GM23338 (cell line): ENCODE measurements at regions not wholly inside any gene's neighbourhood (a gene's known extent, or its start where the extent isn't known, plus 50 kb on each side); places are given as distances from the start of the nearest gene placed in this dataset.

ENCODE experiments used
- ATAC-seq: fragments of 200-7000 bp; cut with Tn5 transposase; 3 replicates; pipeline ENCODE4 v1.9.1; 2020
- DNase-seq: peaks from one replicate; pipeline ENCODE4 v3.0.0-alpha.2; 2015; ENCODE audit warnings: low spot score
- H2AFZ ChIP-seq: fragments of 200-600 bp; sonication (generic); 2 replicates; pipeline ENCODE4 v1.8.0; 2016; ENCODE audit warnings: antibody characterized with exemption, mild to moderate bottlenecking, moderate library complexity
- H3F3A ChIP-seq: fragments of 200-600 bp; sonication (generic); replicated peaks from 2 replicates; pipeline ENCODE4 v1.8.0; 2017; ENCODE audit warnings: antibody characterized with exemption, mixed run types, low read depth
- H3K27ac ChIP-seq: fragments of 200-600 bp; sonication (generic); 2 replicates; pipeline ENCODE4 v1.6.1; 2016; ENCODE audit warnings: low read depth
- H3K27me3 ChIP-seq: fragments of 200-600 bp; sonication (generic); 2 replicates; pipeline ENCODE4 v1.8.0; 2016; ENCODE audit warnings: mild to moderate bottlenecking, mixed run types, moderate library complexity; ENCODE audit not compliant: insufficient read depth
- H3K36me3 ChIP-seq: fragments of 200-600 bp; sonication (generic); 2 replicates; pipeline ENCODE4 v1.8.0; 2016; ENCODE audit warnings: mild to moderate bottlenecking; ENCODE audit not compliant: insufficient read depth
- H3K4me1 ChIP-seq: fragments of 200-600 bp; sonication (generic); 2 replicates; pipeline ENCODE4 v1.8.0; 2016; ENCODE audit warnings: mild to moderate bottlenecking, moderate library complexity; ENCODE audit not compliant: insufficient read depth
- H3K4me2 ChIP-seq: fragments of 200-600 bp; sonication (generic); 2 replicates; pipeline ENCODE4 v1.7.1; 2017; ENCODE audit warnings: mixed run types
- H3K4me3 ChIP-seq: fragments of 200-600 bp; sonication (generic); 2 replicates; pipeline ENCODE4 v1.6.1; 2016; ENCODE audit warnings: mixed run types
- H3K79me2 ChIP-seq: fragments of 200-600 bp; sonication (generic); replicated peaks from 2 replicates; pipeline ENCODE4 v1.8.0; 2017; ENCODE audit warnings: mild to moderate bottlenecking; ENCODE audit not compliant: insufficient read depth
- H3K9me2 ChIP-seq: fragments of 200-600 bp; sonication (generic); 2 replicates; pipeline ENCODE4 v1.8.0; 2017; ENCODE audit not compliant: insufficient read depth
- H4K20me1 ChIP-seq: fragments of 200-600 bp; sonication (generic); replicated peaks from 2 replicates; pipeline ENCODE4 v1.8.0; 2017; ENCODE audit warnings: mild to moderate bottlenecking; ENCODE audit not compliant: insufficient read depth
- H3K27ac Mint-ChIP-seq: 2 replicates; pipeline ENCODE4 v1.8.0; 2020; ENCODE audit warnings: inconsistent platforms, mild to moderate bottlenecking, moderate library complexity, mixed read lengths
- H3K27me3 Mint-ChIP-seq: 3 replicates; pipeline ENCODE4 v1.8.0; 2022; ENCODE audit warnings: low read depth, mild to moderate bottlenecking, moderate library complexity, mixed read lengths, inconsistent platforms; ENCODE audit not compliant: insufficient read depth, poor library complexity
- H3K36me3 Mint-ChIP-seq: 3 replicates; pipeline ENCODE4 v1.8.0; 2021; ENCODE audit warnings: low read depth, mild to moderate bottlenecking, inconsistent platforms, moderate library complexity, mixed read lengths
- H3K4me1 Mint-ChIP-seq: 3 replicates; pipeline ENCODE4 v1.8.0; 2020; ENCODE audit warnings: mild to moderate bottlenecking, inconsistent platforms, mixed read lengths
- H3K4me3 Mint-ChIP-seq: 3 replicates; pipeline ENCODE4 v1.8.0; 2021; ENCODE audit warnings: moderate library complexity, mild to moderate bottlenecking, inconsistent platforms, mixed read lengths
- H3K9me3 Mint-ChIP-seq: 3 replicates; pipeline ENCODE4 v1.8.0; 2020; ENCODE audit warnings: moderate library complexity, mild to moderate bottlenecking, inconsistent platforms, mixed read lengths
- CREB1 ChIP-seq: fragments of 250-450 bp; sonication (Bioruptor Pico); IDR thresholded peaks from 2 replicates; pipeline ENCODE4 v1.5.0; 2020; ENCODE audit warnings: low read depth, mild to moderate bottlenecking, moderate library complexity
- CTCF ChIP-seq, 2 experiments: fragments of 200-600 bp in 1 of 2; sonication (generic) in 1 of 2; conservative IDR thresholded peaks; 2 replicates each; pipeline versions ENCODE4 v1.5.1 to v1.6.1; 2016 to 2017; ENCODE audit warnings: antibody characterized with exemption in 2 of 2, low read depth in 2 of 2, mild to moderate bottlenecking in 2 of 2, moderate library complexity in 1 of 2
- ETS1 ChIP-seq: IDR thresholded peaks from 2 replicates; pipeline ENCODE4 v1.6.1; 2016; ENCODE audit warnings: antibody characterized with exemption
- EZH2 ChIP-seq: fragments of 200-600 bp; sonication (generic); IDR thresholded peaks from one replicate; pipeline ENCODE4 v1.8.0; 2017; ENCODE audit warnings: antibody characterized with exemption, mild to moderate bottlenecking, low read depth; ENCODE audit not compliant: unreplicated experiment
- EZH2phosphoT487 ChIP-seq: fragments of 200-600 bp; sonication (generic); IDR thresholded peaks from one replicate; pipeline ENCODE4 v1.8.1; 2018; ENCODE audit warnings: antibody characterized with exemption; ENCODE audit not compliant: unreplicated experiment
- JUNB ChIP-seq: IDR thresholded peaks from one replicate; pipeline ENCODE4 v1.6.1; 2016; ENCODE audit warnings: antibody characterized with exemption; ENCODE audit not compliant: unreplicated experiment
- NANOG ChIP-seq: IDR thresholded peaks from 2 replicates; pipeline ENCODE4 v1.6.1; 2016; ENCODE audit warnings: antibody characterized with exemption, borderline replicate concordance
- POLR2AphosphoS5 ChIP-seq: IDR thresholded peaks from 2 replicates; pipeline ENCODE4 v1.6.1; 2016; ENCODE audit warnings: antibody characterized with exemption, low read depth
- REST ChIP-seq: IDR thresholded peaks from one replicate; pipeline ENCODE4 v1.6.1; 2018; ENCODE audit warnings: antibody characterized with exemption; ENCODE audit not compliant: unreplicated experiment
- STAT1 ChIP-seq: IDR thresholded peaks from one replicate; pipeline ENCODE4 v1.6.1; 2016; ENCODE audit warnings: antibody characterized with exemption; ENCODE audit not compliant: unreplicated experiment
- ZNF114 ChIP-seq: fragments of 250-450 bp; sonication (Bioruptor Pico); IDR thresholded peaks from 2 replicates; pipeline ENCODE4 v1.5.0; 2020; ENCODE audit warnings: mild to moderate bottlenecking, moderate library complexity
- ZNF331 ChIP-seq: fragments of 250-450 bp; sonication (Bioruptor Pico); IDR thresholded peaks from 2 replicates; pipeline ENCODE4 v1.5.0; 2020; ENCODE audit warnings: low read depth, mild to moderate bottlenecking, moderate library complexity
- TF ChIP-seq, protein P1 (sequence below): fragments of 250-450 bp; sonication (Bioruptor Pico); IDR thresholded peaks from 2 replicates; pipeline ENCODE4 v1.5.0; 2020; ENCODE audit warnings: mild to moderate bottlenecking, moderate library complexity

- H3K4me1 Mint-ChIP-seq = peaks cover 13% of the 10 kb centered on the region; the same call in 2 of the 3 replicates
These were observed 533.7 kb upstream of the ATP11B start for GRCh38 chr3:182259579-182259978.

More at GRCh38 chr3:182259579-182259978, 533.7 kb upstream of the ATP11B start:
- H3K4me3 ChIP-seq = no peak overlapping the region
- H3K27ac ChIP-seq = no peak overlapping the region
- H3K4me1 ChIP-seq = peaks cover 7% of the 10 kb centered on the region; the same call in 1 of the 2 replicates
- H3K27me3 ChIP-seq = no peaks in the 10 kb centered on the region
- peak; percentile 58 for DNase-seq
- no peaks in the 10 kb centered on the region for H3K9me2 ChIP-seq
- no peaks in the 10 kb centered on the region for H3F3A ChIP-seq
- no peaks in the 10 kb centered on the region for H3K9me3 Mint-ChIP-seq
- no peaks in the 10 kb centered on the region for H4K20me1 ChIP-seq
- H3K4me2 ChIP-seq = no peak overlapping the region
- H2AFZ ChIP-seq = no peak overlapping the region
- H3K36me3 Mint-ChIP-seq = no peaks in the 10 kb centered on the region
- H3K79me2 ChIP-seq = no peaks in the 10 kb centered on the region
- peaks cover 1% of the 10 kb centered on the region for H3K27me3 Mint-ChIP-seq
- ATAC-seq = peak; percentile 98
- TF ChIP-seq ZNF331 (CRISPR knock-in tag) (no peak), NANOG (no peak), STAT1 (no peak), ZNF114 (CRISPR knock-in tag) (no peak), ETS1 (no peak), CTCF (conservative IDR thresholded peaks at IDR 0.05; ENCODE audit: low read depth in 2 of 2) (no peak), CREB1 (no peak), EZH2phosphoT487 (no peak), EZH2 (no peak), JUNB (no peak), REST (no peak), POLR2AphosphoS5 (no peak)
- TF ChIP-seq, protein P1, sequence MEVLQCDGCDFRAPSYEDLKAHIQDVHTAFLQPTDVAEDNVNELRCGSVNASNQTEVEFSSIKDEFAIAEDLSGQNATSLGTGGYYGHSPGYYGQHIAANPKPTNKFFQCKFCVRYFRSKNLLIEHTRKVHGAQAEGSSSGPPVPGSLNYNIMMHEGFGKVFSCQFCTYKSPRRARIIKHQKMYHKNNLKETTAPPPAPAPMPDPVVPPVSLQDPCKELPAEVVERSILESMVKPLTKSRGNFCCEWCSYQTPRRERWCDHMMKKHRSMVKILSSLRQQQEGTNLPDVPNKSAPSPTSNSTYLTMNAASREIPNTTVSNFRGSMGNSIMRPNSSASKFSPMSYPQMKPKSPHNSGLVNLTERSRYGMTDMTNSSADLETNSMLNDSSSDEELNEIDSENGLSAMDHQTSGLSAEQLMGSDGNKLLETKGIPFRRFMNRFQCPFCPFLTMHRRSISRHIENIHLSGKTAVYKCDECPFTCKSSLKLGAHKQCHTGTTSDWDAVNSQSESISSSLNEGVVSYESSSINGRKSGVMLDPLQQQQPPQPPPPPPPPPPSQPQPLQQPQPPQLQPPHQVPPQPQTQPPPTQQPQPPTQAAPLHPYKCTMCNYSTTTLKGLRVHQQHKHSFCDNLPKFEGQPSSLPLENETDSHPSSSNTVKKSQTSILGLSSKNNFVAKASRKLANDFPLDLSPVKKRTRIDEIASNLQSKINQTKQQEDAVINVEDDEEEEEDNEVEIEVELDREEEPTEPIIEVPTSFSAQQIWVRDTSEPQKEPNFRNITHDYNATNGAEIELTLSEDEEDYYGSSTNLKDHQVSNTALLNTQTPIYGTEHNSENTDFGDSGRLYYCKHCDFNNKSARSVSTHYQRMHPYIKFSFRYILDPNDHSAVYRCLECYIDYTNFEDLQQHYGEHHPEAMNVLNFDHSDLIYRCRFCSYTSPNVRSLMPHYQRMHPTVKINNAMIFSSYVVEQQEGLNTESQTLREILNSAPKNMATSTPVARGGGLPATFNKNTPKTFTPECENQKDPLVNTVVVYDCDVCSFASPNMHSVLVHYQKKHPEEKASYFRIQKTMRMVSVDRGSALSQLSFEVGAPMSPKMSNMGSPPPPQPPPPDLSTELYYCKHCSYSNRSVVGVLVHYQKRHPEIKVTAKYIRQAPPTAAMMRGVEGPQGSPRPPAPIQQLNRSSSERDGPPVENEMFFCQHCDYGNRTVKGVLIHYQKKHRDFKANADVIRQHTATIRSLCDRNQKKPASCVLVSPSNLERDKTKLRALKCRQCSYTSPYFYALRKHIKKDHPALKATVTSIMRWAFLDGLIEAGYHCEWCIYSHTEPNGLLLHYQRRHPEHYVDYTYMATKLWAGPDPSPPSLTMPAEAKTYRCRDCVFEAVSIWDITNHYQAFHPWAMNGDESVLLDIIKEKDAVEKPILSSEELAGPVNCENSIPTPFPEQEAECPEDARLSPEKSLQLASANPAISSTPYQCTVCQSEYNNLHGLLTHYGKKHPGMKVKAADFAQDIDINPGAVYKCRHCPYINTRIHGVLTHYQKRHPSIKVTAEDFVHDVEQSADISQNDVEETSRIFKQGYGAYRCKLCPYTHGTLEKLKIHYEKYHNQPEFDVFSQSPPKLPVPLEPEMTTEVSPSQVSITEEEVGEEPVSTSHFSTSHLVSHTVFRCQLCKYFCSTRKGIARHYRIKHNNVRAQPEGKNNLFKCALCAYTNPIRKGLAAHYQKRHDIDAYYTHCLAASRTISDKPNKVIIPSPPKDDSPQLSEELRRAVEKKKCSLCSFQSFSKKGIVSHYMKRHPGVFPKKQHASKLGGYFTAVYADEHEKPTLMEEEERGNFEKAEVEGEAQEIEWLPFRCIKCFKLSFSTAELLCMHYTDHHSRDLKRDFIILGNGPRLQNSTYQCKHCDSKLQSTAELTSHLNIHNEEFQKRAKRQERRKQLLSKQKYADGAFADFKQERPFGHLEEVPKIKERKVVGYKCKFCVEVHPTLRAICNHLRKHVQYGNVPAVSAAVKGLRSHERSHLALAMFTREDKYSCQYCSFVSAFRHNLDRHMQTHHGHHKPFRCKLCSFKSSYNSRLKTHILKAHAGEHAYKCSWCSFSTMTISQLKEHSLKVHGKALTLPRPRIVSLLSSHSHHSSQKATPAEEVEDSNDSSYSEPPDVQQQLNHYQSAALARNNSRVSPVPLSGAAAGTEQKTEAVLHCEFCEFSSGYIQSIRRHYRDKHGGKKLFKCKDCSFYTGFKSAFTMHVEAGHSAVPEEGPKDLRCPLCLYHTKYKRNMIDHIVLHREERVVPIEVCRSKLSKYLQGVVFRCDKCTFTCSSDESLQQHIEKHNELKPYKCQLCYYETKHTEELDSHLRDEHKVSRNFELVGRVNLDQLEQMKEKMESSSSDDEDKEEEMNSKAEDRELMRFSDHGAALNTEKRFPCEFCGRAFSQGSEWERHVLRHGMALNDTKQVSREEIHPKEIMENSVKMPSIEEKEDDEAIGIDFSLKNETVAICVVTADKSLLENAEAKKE = no peak
- no peak overlapping the region for H3K4me3 Mint-ChIP-seq
- no peaks in the 10 kb centered on the region for H3K36me3 ChIP-seq
- H3K27ac Mint-ChIP-seq = no peak overlapping the region
